Mesendoderm (in vitro differentiated cells): ENCODE measurements at regions not wholly inside any gene's neighbourhood (a gene's known extent, or its start where the extent isn't known, plus 50 kb on each side); places are given as distances from the start of the nearest gene placed in this dataset.

Experiments
- DNase-seq: peaks from one replicate; pipeline ENCODE4 v3.0.0; 2013
- H2AK5ac ChIP-seq: 2 replicates; pipeline ENCODE4 v1.6.1; 2013; ENCODE audit warnings: low read length, inconsistent platforms
- H2BK120ac ChIP-seq: 2 replicates; pipeline ENCODE4 v1.6.1; 2013; ENCODE audit warnings: low read depth, mild to moderate bottlenecking, low read length, moderate library complexity, mixed read lengths
- H2BK15ac ChIP-seq: replicated peaks from 2 replicates; pipeline ENCODE4 v1.6.1; 2013; ENCODE audit warnings: low read depth, mild to moderate bottlenecking, moderate library complexity
- H2BK5ac ChIP-seq: 2 replicates; pipeline ENCODE4 v1.6.1; 2013; ENCODE audit warnings: low read length, inconsistent platforms
- H3K18ac ChIP-seq: 2 replicates; pipeline ENCODE4 v1.6.1; 2013; ENCODE audit warnings: mild to moderate bottlenecking, low read length, mixed read lengths
- H3K23ac ChIP-seq: one replicate; pipeline ENCODE4 v1.6.1; 2013; ENCODE audit warnings: low read length
- H3K27ac ChIP-seq: 2 replicates; pipeline ENCODE4 v1.5.1; 2013; ENCODE audit warnings: low read depth, mild to moderate bottlenecking, inconsistent platforms, low read length, moderate library complexity
- H3K27me3 ChIP-seq: 2 replicates; pipeline ENCODE4 v1.6.1; 2013; ENCODE audit warnings: low read length, control low read depth, mild to moderate bottlenecking, inconsistent platforms; ENCODE audit not compliant: insufficient read depth, poor library complexity
- H3K36me3 ChIP-seq: 2 replicates; pipeline ENCODE4 v1.6.1; 2013; ENCODE audit warnings: low read length, inconsistent platforms; ENCODE audit not compliant: control insufficient read depth, insufficient read depth
- H3K4ac ChIP-seq: one replicate; pipeline ENCODE4 v1.6.1; 2013; ENCODE audit warnings: low read depth, mild to moderate bottlenecking, low read length, moderate library complexity
- H3K4me1 ChIP-seq: 2 replicates; pipeline ENCODE4 v1.6.1; 2013; ENCODE audit warnings: low read depth, low read length, inconsistent platforms; ENCODE audit not compliant: control insufficient read depth
- H3K4me2 ChIP-seq: 2 replicates; pipeline ENCODE4 v1.6.1; 2013; ENCODE audit warnings: low read length
- H3K4me3 ChIP-seq: 2 replicates; pipeline ENCODE4 v1.5.1; 2013; ENCODE audit warnings: mild to moderate bottlenecking, low read length
- H3K56ac ChIP-seq: one replicate; pipeline ENCODE4 v1.6.1; 2013; ENCODE audit warnings: low read length
- H3K79me1 ChIP-seq: 2 replicates; pipeline ENCODE4 v1.6.1; 2013; ENCODE audit warnings: low read length, inconsistent platforms
- H3K79me2 ChIP-seq: 2 replicates; pipeline ENCODE4 v1.6.1; 2013; ENCODE audit warnings: mild to moderate bottlenecking, low read length; ENCODE audit not compliant: control insufficient read depth, insufficient read depth
- H3K9ac ChIP-seq: 2 replicates; pipeline ENCODE4 v1.6.1; 2013; ENCODE audit warnings: low read length, inconsistent platforms
- H4K5ac ChIP-seq: one replicate; pipeline ENCODE4 v1.6.1; 2013; ENCODE audit warnings: low read length
- H4K8ac ChIP-seq: one replicate; pipeline ENCODE4 v1.6.1; 2013; ENCODE audit warnings: low read depth, mild to moderate bottlenecking, control low read depth, low read length, moderate library complexity
- WGBS: extraction: QIAGEN DNeasy Blood & Tissue Kit; methylation state at CpG from one replicate; pipeline ENCODE4 v1.1.7; 2013; ENCODE audit warnings: low lambda C conversion rate, missing lambda C conversion rate; ENCODE audit not compliant: insufficient coverage; ENCODE audit errors: extremely low coverage; 5-methylcytosine and 5-hydroxymethylcytosine counted together

DNA sequence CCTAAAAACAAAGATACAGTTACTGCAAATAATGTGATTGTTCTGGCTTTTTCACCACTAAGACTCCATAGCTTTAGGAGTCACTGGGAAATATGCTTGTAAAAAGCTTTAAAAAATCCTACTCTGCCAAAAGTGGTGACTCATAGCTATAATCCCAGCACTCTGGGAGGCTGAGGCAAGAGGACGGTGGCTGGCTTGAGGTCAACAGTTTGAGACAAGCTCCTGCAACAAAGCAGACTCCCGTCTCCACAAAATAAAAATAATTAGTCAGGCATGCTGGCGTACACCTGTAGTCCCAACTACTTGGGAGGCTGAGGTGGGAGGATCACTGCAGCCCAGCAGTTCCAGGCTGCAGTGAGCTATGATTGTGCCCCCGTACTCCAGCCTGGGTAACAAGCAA, 406.4 kb downstream of the HTR1A start:
- no peaks in the 10 kb centered on the region for H3K36me3 ChIP-seq
- no peak overlapping the region for H4K8ac ChIP-seq
- WGBS, result no CpG with 5 or more reads among the region's 4 CpGs

DNA sequence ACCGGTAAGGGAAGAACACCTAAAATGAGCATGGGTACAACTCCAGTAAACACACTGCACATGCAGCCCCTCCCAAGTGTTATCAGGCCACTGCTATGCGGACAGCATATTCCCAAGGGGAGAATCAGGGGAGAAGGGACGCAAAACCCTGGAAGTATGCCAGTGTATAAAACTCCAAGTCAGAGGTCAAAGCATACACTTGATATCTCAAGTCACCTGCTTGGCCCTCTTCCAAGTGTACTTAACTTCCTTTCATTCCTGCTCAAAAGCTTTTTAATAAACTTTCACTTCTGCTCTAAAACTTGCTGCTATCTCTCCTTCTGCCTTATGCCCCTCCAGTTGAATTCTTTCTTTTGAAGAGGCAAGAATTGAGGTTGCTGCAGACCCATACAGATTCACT, 408.1 kb downstream of the HTR1A start:
- Histone ChIP-seq H2BK5ac (no peak overlapping the region), H3K9ac (no peak overlapping the region), H3K36me3 (no peaks in the 10 kb centered on the region), H3K4ac (no peak overlapping the region), H4K5ac (no peak overlapping the region), H3K4me2 (no peak overlapping the region), H2BK15ac (no peak overlapping the region), H3K4me3 (no peak overlapping the region), H3K79me2 (no peaks in the 10 kb centered on the region), H2BK120ac (no peak overlapping the region), H3K27ac (no peak overlapping the region), H3K79me1 (no peaks in the 10 kb centered on the region), H3K27me3 (no peaks in the 10 kb centered on the region), H3K56ac (no peak overlapping the region), H3K4me1 (no peaks in the 10 kb centered on the region), H3K18ac (no peak overlapping the region), H4K8ac (no peak overlapping the region), H2AK5ac (no peak overlapping the region), H3K23ac (no peak overlapping the region)
- DNase-seq, result no peak
- WGBS, result no CpG with 5 or more reads among the region's 3 CpGs

More for the DNA sequence above, 406.4 kb downstream of the HTR1A start:
- Histone ChIP-seq H4K5ac (no peak overlapping the region), H2BK15ac (no peak overlapping the region), H3K4me3 (no peak overlapping the region), H3K4me2 (no peak overlapping the region), H3K79me2 (no peaks in the 10 kb centered on the region), H2BK120ac (no peak overlapping the region), H3K9ac (no peak overlapping the region), H3K79me1 (no peaks in the 10 kb centered on the region), H2BK5ac (no peak overlapping the region), H3K4ac (no peak overlapping the region), H3K4me1 (no peaks in the 10 kb centered on the region), H2AK5ac (no peak overlapping the region), H3K56ac (no peak overlapping the region), H3K27ac (no peak overlapping the region), H3K27me3 (no peaks in the 10 kb centered on the region), H3K23ac (no peak overlapping the region), H3K18ac (no peak overlapping the region)
- peak; percentile 15 for DNase-seq

DNA sequence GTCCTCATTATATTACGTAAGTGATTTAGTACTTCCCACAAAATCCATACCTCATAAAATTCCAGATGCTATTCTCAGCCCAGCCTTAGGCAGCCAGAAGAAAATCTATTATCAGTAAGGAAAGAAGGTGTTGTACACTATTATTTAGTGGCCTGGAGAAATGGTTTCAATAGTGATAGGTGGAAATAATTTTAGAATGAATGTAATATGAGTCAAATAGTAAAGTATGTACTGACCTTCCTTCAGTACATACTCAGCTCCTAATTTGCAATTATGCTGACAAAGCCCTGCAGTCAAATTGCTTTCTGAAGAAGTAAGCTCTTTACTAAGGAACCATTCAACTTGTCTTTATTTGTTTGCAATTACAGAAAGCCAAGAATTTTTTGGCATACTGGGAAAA, 409.2 kb downstream of the HTR1A start:
- H2BK5ac ChIP-seq, result no peak overlapping the region
- no peak overlapping the region for H3K18ac ChIP-seq
- no peak overlapping the region for H3K23ac ChIP-seq
- no peak overlapping the region for H3K9ac ChIP-seq
- H3K36me3 ChIP-seq, result no peaks in the 10 kb centered on the region
- no peak overlapping the region for H3K4ac ChIP-seq
- no peak overlapping the region for H2BK120ac ChIP-seq
- H2BK15ac ChIP-seq, result no peak overlapping the region
- no peaks in the 10 kb centered on the region for H3K27me3 ChIP-seq
- H4K5ac ChIP-seq, result no peak overlapping the region
- H3K79me1 ChIP-seq, result no peaks in the 10 kb centered on the region
- H3K4me1 ChIP-seq, result no peaks in the 10 kb centered on the region
- no peak for DNase-seq
- H3K27ac ChIP-seq, result no peak overlapping the region
- no peak overlapping the region for H4K8ac ChIP-seq
- 100% methylated on average over 1 of the region's 1 CpG for WGBS
- no peak overlapping the region for H2AK5ac ChIP-seq
- no peak overlapping the region for H3K4me2 ChIP-seq
- H3K56ac ChIP-seq, result no peak overlapping the region
- H3K79me2 ChIP-seq, result no peaks in the 10 kb centered on the region
- H3K4me3 ChIP-seq, result no peak overlapping the region

DNA sequence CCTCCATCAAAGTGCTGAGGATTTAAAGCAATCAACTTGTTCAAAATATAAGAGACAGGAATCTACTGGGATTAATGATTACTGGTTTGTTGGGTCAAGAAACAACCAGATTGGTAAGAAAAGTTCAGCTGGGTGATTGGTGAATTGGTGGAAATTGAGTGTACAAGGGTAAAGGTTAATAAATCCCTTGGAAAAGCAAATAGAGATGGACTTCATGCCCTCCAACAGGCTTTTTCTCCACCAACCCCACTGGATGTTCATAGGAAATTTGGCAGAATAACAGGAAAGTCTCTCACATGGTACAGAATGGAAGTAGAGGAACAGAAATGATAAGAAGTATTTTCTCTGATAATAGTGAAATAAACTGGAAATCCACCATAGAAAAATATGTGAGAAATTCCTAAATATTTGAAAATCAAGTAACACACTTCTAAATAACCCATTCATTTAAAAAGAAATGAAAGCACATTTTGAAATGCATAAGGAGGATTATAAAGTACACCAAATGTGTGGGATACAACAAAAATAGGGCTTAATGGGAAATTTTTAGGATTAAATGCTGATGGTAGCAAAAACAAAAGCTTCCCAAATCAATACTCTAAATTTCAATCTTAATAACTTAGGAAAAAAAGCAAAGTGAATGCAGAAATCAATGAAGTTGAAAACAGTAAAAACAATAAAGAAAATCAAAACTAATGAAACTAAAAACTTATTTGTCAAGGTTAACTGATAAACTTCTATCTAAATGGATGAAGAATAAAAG, 426.2 kb downstream of the HTR1A start:
- no peak overlapping the region for H3K56ac ChIP-seq
- no peak overlapping the region for H4K8ac ChIP-seq
- DNase-seq, result no peak
- H3K23ac ChIP-seq, result no peak overlapping the region
- no peaks in the 10 kb centered on the region for H3K27me3 ChIP-seq
- H3K4me2 ChIP-seq, result no peak overlapping the region
- no peak overlapping the region for H3K27ac ChIP-seq
- no peak overlapping the region for H2BK5ac ChIP-seq
- H3K4me3 ChIP-seq, result no peak overlapping the region
- H2BK15ac ChIP-seq, result no peak overlapping the region
- no peak overlapping the region for H4K5ac ChIP-seq
- H3K79me2 ChIP-seq, result no peaks in the 10 kb centered on the region
- H3K4me1 ChIP-seq, result no peaks in the 10 kb centered on the region
- H3K4ac ChIP-seq, result no peak overlapping the region
- no peak overlapping the region for H2AK5ac ChIP-seq
- H3K79me1 ChIP-seq, result no peaks in the 10 kb centered on the region
- no peak overlapping the region for H2BK120ac ChIP-seq
- no peak overlapping the region for H3K9ac ChIP-seq
- H3K18ac ChIP-seq, result no peak overlapping the region
- no peaks in the 10 kb centered on the region for H3K36me3 ChIP-seq

DNA sequence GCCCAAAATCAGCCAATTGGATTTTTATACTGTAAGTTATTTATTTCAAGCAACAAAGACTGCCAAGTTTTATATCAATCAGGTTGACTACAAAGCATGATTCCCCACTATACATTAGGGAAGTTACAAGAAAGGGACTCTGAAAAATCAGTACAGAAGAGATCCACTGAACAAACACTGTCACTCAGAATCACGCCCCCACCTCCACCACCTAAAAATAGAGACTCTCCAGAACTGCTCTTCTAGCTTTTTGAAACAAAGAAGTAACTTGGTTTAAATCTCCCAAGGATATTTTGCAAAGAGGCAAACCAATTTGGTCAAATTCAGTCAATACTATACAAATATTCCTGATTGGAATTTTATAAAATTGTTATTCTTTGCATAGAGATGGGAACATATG, 438.0 kb downstream of the HTR1A start:
- no peak overlapping the region for H3K56ac ChIP-seq
- no peaks in the 10 kb centered on the region for H3K27me3 ChIP-seq
- DNase-seq, result no peak
- no peak overlapping the region for H4K5ac ChIP-seq
- H2BK15ac ChIP-seq, result no peak overlapping the region
- H3K4me2 ChIP-seq, result no peak overlapping the region
- no peak overlapping the region for H3K9ac ChIP-seq
- no peaks in the 10 kb centered on the region for H3K79me1 ChIP-seq
- no peak overlapping the region for H2AK5ac ChIP-seq
- no peak overlapping the region for H2BK5ac ChIP-seq
- H3K4ac ChIP-seq, result no peak overlapping the region
- H3K4me3 ChIP-seq, result no peak overlapping the region
- H3K79me2 ChIP-seq, result no peaks in the 10 kb centered on the region
- H3K18ac ChIP-seq, result no peak overlapping the region
- no peak overlapping the region for H2BK120ac ChIP-seq
- no peaks in the 10 kb centered on the region for H3K36me3 ChIP-seq
- WGBS, result no CpG with 5 or more reads among the region's 1 CpG
- no peak overlapping the region for H3K23ac ChIP-seq
- no peaks in the 10 kb centered on the region for H3K4me1 ChIP-seq
- no peak overlapping the region for H4K8ac ChIP-seq
- H3K27ac ChIP-seq, result no peak overlapping the region

DNA sequence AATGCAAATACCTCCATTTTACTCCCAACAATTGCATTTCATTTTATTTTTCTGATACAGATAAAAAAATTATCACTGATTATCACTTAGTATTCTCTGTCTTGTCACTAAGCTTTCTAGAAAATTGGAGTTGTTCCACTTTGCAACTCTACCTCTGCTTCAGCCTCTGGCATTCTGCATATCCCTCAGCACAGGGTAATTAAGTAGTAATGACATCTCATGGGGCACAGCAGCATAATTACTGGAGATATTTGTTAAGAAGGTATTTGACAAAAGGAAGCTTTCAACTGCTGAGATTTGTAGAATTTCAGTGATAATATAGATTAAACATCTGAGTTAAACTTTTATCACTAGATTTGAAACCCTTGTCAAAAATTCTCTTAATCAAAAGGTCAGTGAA, 446.2 kb downstream of the HTR1A start:
- H3K18ac ChIP-seq, result no peak overlapping the region
- H3K56ac ChIP-seq, result no peak overlapping the region
- H2AK5ac ChIP-seq, result no peak overlapping the region
- no peak overlapping the region for H3K4ac ChIP-seq
- no peaks in the 10 kb centered on the region for H3K79me2 ChIP-seq
- H3K9ac ChIP-seq, result no peak overlapping the region
- H3K4me2 ChIP-seq, result no peak overlapping the region
- H3K4me3 ChIP-seq, result no peak overlapping the region
- H3K79me1 ChIP-seq, result no peaks in the 10 kb centered on the region
- H2BK15ac ChIP-seq, result no peak overlapping the region
- no peak overlapping the region for H4K5ac ChIP-seq
- H3K36me3 ChIP-seq, result no peaks in the 10 kb centered on the region
- H3K4me1 ChIP-seq, result no peaks in the 10 kb centered on the region
- no peak for DNase-seq
- no peak overlapping the region for H3K27ac ChIP-seq
- no peak overlapping the region for H2BK120ac ChIP-seq
- H3K23ac ChIP-seq, result no peak overlapping the region
- H2BK5ac ChIP-seq, result no peak overlapping the region
- H4K8ac ChIP-seq, result no peak overlapping the region
- no peaks in the 10 kb centered on the region for H3K27me3 ChIP-seq
